ENCODE measurements at regions not wholly inside any gene's neighbourhood (a gene's known extent, or its start where the extent isn't known, plus 50 kb on each side); places are given as distances from the start of the nearest gene placed in this dataset.

- TF ChIP-seq, protein P1, sequence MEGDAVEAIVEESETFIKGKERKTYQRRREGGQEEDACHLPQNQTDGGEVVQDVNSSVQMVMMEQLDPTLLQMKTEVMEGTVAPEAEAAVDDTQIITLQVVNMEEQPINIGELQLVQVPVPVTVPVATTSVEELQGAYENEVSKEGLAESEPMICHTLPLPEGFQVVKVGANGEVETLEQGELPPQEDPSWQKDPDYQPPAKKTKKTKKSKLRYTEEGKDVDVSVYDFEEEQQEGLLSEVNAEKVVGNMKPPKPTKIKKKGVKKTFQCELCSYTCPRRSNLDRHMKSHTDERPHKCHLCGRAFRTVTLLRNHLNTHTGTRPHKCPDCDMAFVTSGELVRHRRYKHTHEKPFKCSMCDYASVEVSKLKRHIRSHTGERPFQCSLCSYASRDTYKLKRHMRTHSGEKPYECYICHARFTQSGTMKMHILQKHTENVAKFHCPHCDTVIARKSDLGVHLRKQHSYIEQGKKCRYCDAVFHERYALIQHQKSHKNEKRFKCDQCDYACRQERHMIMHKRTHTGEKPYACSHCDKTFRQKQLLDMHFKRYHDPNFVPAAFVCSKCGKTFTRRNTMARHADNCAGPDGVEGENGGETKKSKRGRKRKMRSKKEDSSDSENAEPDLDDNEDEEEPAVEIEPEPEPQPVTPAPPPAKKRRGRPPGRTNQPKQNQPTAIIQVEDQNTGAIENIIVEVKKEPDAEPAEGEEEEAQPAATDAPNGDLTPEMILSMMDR (IDR thresholded peaks at IDR 0.05), result no peak
- no peak for TF ChIP-seq POLR2A (IDR thresholded peaks at IDR 0.05)
These were observed 617.0 kb upstream of the ROBO1 start for GRCh38 chr3:80384811-80385210.

Data from testis (tissue), 2 donors.